Neural cell (in vitro differentiated cells): ENCODE measurements at regions not wholly inside any gene's neighbourhood (a gene's known extent, or its start where the extent isn't known, plus 50 kb on each side); places are given as distances from the start of the nearest gene placed in this dataset.

Experiments
- CTCF ChIP-seq: fragments of 450-650 bp; IDR thresholded peaks from 2 replicates; pipeline ENCODE4 v1.5.1; 2014; ENCODE audit warnings: antibody characterized with exemption, mild to moderate bottlenecking, moderate library complexity; ENCODE audit not compliant: poor library complexity, severe bottlenecking
- EP300 ChIP-seq: fragments of 450-650 bp; conservative IDR thresholded peaks from 2 replicates; pipeline ENCODE4 v1.6.1; 2014; ENCODE audit warnings: antibody characterized with exemption, mild to moderate bottlenecking, moderate library complexity; ENCODE audit not compliant: poor library complexity, severe bottlenecking
- EZH2 ChIP-seq: fragments of 200-600, 300-800 bp; shearing (Covaris generic), sonication (generic); IDR thresholded peaks from 2 replicates; pipeline ENCODE4 v1.6.1; 2014; ENCODE audit warnings: antibody characterized with exemption, low read length, borderline replicate concordance, mild to moderate bottlenecking; ENCODE audit not compliant: insufficient read depth, poor library complexity, severe bottlenecking
- MXI1 ChIP-seq: fragments of 450-650 bp; conservative IDR thresholded peaks from 2 replicates; pipeline ENCODE4 v1.6.1; 2014; ENCODE audit warnings: antibody characterized with exemption, mild to moderate bottlenecking; ENCODE audit not compliant: poor library complexity, severe bottlenecking
- POLR2AphosphoS5 ChIP-seq: IDR thresholded peaks from 2 replicates; pipeline ENCODE4 v1.6.1; 2012
- RAD21 ChIP-seq: fragments of 450-650 bp; conservative IDR thresholded peaks from 2 replicates; pipeline ENCODE4 v1.6.1; 2014; ENCODE audit warnings: antibody characterized with exemption, mild to moderate bottlenecking, moderate library complexity
- SMC3 ChIP-seq: fragments of 450-650 bp; conservative IDR thresholded peaks from 2 replicates; pipeline ENCODE4 v1.6.1; 2014; ENCODE audit warnings: antibody characterized with exemption, mild to moderate bottlenecking, moderate library complexity; ENCODE audit not compliant: poor library complexity
- TAF1 ChIP-seq: IDR thresholded peaks from 2 replicates; pipeline ENCODE4 v1.6.1; 2012; ENCODE audit warnings: low read depth
- TF ChIP-seq, protein P1 (sequence below): IDR thresholded peaks from 2 replicates; pipeline ENCODE4 v1.6.1; 2012; ENCODE audit warnings: borderline replicate concordance

DNA sequence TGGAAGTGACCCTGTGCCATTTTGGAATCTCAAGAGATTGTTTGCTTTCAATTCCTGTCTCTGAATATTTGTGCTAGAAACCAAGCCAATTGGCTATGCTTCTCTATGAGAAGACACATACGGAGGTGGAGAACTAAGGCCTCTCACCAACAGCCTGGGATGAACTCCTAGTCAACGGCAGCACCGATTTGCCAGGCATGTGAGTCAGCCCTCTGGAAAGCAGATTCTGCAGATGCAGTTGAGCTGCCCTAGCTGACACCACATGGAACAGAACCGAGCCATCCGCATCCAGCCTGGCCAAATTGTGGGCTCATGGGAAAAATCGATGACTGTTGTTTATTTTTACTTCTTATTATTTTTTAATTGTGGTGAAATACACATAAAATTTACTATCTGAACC lies 58.2 kb upstream of the WDFY3 start:
- TF ChIP-seq CTCF (no peak), RAD21 (no peak), EZH2 (no peak), EP300 (no peak), POLR2AphosphoS5 (no peak), TAF1 (no peak), MXI1 (no peak), SMC3 (no peak)
- TF ChIP-seq, protein P1, sequence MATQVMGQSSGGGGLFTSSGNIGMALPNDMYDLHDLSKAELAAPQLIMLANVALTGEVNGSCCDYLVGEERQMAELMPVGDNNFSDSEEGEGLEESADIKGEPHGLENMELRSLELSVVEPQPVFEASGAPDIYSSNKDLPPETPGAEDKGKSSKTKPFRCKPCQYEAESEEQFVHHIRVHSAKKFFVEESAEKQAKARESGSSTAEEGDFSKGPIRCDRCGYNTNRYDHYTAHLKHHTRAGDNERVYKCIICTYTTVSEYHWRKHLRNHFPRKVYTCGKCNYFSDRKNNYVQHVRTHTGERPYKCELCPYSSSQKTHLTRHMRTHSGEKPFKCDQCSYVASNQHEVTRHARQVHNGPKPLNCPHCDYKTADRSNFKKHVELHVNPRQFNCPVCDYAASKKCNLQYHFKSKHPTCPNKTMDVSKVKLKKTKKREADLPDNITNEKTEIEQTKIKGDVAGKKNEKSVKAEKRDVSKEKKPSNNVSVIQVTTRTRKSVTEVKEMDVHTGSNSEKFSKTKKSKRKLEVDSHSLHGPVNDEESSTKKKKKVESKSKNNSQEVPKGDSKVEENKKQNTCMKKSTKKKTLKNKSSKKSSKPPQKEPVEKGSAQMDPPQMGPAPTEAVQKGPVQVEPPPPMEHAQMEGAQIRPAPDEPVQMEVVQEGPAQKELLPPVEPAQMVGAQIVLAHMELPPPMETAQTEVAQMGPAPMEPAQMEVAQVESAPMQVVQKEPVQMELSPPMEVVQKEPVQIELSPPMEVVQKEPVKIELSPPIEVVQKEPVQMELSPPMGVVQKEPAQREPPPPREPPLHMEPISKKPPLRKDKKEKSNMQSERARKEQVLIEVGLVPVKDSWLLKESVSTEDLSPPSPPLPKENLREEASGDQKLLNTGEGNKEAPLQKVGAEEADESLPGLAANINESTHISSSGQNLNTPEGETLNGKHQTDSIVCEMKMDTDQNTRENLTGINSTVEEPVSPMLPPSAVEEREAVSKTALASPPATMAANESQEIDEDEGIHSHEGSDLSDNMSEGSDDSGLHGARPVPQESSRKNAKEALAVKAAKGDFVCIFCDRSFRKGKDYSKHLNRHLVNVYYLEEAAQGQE = no peak
